ENCODE measurements at regions not wholly inside any gene's neighbourhood (a gene's known extent, or its start where the extent isn't known, plus 50 kb on each side); places are given as distances from the start of the nearest gene placed in this dataset.

GRCh38 chr1:221230605-221231004 lies 351.4 kb downstream of the HLX start:
- no peak overlapping the region for H3K4me2 ChIP-seq
- no peaks in the 10 kb centered on the region for H4K20me1 ChIP-seq
- H3K27me3 ChIP-seq, result no peaks in the 10 kb centered on the region
- H3K4me1 ChIP-seq, result peaks cover 5% of the 10 kb centered on the region; the same call in 1 of the 2 replicates
- no peak for TF ChIP-seq Cebpa-rat (IDR thresholded peaks at IDR 0.05)
- no peaks in the 10 kb centered on the region for H3K36me3 ChIP-seq
- H3K9me3 ChIP-seq, result 0 out of 2 replicates have a peak, but pooled peaks cover 5% of the 10 kb centered on the region
- no peak overlapping the region for H3K4me3 ChIP-seq
- no peak overlapping the region for H3K9ac ChIP-seq
- H3K27ac ChIP-seq, result no peak overlapping the region

GRCh38 chr1:221234791-221235190 lies 355.5 kb downstream of the HLX start:
- no peak for TF ChIP-seq Cebpa-rat (IDR thresholded peaks at IDR 0.05)
- no peak overlapping the region for H3K9ac ChIP-seq

DNA sequence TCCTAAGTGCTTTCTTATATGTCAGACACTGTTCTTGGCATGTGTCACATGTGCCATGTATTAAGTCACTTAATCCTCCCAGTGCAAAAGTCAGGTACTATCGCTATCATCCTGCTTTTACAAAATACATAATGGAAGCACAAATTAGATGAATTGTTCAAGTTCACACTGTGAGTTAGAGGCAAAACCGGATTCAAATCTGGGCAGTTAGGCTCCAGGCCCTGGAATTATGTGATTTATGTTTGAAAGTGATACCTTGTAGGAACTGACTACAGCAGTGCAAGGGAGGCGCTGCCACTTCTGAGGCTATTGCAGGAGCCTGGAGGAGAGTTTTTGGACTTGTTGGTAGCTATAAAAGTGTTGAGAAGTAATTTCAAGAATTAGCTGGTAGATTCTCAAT lies 358.3 kb downstream of the HLX start:
- H3K27ac ChIP-seq, result no peak overlapping the region
- no peak for TF ChIP-seq Cebpa-rat (IDR thresholded peaks at IDR 0.05)

More at GRCh38 chr1:221234791-221235190, 355.5 kb downstream of the HLX start:
- Histone ChIP-seq H3K9me3 (0 out of 2 replicates have a peak, but pooled peaks cover 5% of the 10 kb centered on the region), H3K4me1 (no peaks in the 10 kb centered on the region), H3K36me3 (no peaks in the 10 kb centered on the region), H3K27ac (no peak overlapping the region), H3K27me3 (no peaks in the 10 kb centered on the region), H4K20me1 (no peaks in the 10 kb centered on the region), H3K4me3 (no peak overlapping the region), H3K4me2 (no peak overlapping the region)

DNA sequence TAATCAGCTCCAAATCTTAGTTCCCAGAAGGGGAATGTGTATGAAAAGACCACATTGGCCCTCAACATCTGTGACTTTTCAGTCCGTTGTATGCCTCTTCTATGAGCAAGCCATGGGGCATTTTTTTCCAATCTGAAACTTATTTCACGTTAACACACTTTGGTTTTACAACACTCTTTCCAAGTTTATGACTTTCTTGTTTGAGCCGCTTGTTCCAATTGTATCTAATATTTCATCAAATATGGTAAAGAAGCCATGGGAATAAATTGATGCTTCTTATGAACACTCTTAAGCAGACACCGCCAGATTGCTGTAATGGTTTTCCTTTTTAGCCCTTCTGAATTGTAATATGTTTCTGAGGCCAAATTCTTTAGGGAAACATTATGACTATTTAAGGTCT lies 359.9 kb downstream of the HLX start:
- TF ChIP-seq Cebpa-rat (IDR thresholded peaks at IDR 0.05), result no peak
- H3K9ac ChIP-seq, result no peak overlapping the region

More for the DNA sequence above, 358.3 kb downstream of the HLX start:
- no peaks in the 10 kb centered on the region for H3K27me3 ChIP-seq
- H3K9ac ChIP-seq, result no peak overlapping the region
- H3K9me3 ChIP-seq, result 0 out of 2 replicates have a peak, but pooled peaks cover 5% of the 10 kb centered on the region
- H4K20me1 ChIP-seq, result no peaks in the 10 kb centered on the region
- H3K4me3 ChIP-seq, result no peak overlapping the region
- no peaks in the 10 kb centered on the region for H3K36me3 ChIP-seq
- no peaks in the 10 kb centered on the region for H3K4me1 ChIP-seq
- no peak overlapping the region for H3K4me2 ChIP-seq

DNA sequence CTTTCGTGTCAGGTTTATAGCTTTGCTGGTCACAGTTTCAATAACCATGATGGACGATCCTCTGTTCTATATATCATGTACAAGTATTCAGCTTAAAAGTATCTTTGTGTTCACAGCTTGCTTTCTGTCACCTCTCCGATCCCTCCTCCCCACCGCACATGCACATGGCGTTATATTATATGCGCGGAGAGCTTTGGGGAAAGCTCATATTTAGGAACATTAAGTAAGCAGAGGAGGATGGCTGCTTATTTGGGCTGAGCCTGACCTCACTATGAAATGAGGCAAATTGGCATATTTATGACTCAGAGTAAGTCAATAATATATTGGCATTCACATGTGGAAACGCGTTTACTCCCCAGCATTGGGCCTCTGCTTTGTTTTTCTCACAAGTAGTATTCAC lies 360.5 kb downstream of the HLX start:
- no peak overlapping the region for H3K27ac ChIP-seq
- no peak for TF ChIP-seq Cebpa-rat (IDR thresholded peaks at IDR 0.05)

More for the DNA sequence above, 359.9 kb downstream of the HLX start:
- H3K9me3 ChIP-seq, result no peaks in the 10 kb centered on the region
- no peaks in the 10 kb centered on the region for H3K36me3 ChIP-seq
- H3K27me3 ChIP-seq, result no peaks in the 10 kb centered on the region
- no peaks in the 10 kb centered on the region for H3K4me1 ChIP-seq
- no peak overlapping the region for H3K27ac ChIP-seq
- H3K4me3 ChIP-seq, result no peak overlapping the region
- no peak overlapping the region for H3K4me2 ChIP-seq
- no peaks in the 10 kb centered on the region for H4K20me1 ChIP-seq

GRCh38 chr1:221240690-221241089 lies 361.4 kb downstream of the HLX start:
- no peak overlapping the region for H3K4me3 ChIP-seq
- no peaks in the 10 kb centered on the region for H3K36me3 ChIP-seq
- no peak overlapping the region for H3K4me2 ChIP-seq
- H3K4me1 ChIP-seq, result no peaks in the 10 kb centered on the region
- no peaks in the 10 kb centered on the region for H3K9me3 ChIP-seq
- no peak overlapping the region for H3K27ac ChIP-seq
- H3K27me3 ChIP-seq, result no peaks in the 10 kb centered on the region
- H3K9ac ChIP-seq, result no peak overlapping the region
- no peaks in the 10 kb centered on the region for H4K20me1 ChIP-seq
- no peak for TF ChIP-seq Cebpa-rat (IDR thresholded peaks at IDR 0.05)

More for the DNA sequence above, 360.5 kb downstream of the HLX start:
- Histone ChIP-seq H4K20me1 (no peaks in the 10 kb centered on the region), H3K36me3 (no peaks in the 10 kb centered on the region), H3K9me3 (no peaks in the 10 kb centered on the region), H3K27me3 (no peaks in the 10 kb centered on the region), H3K4me2 (no peak overlapping the region), H3K4me1 (no peaks in the 10 kb centered on the region), H3K4me3 (no peak overlapping the region), H3K9ac (no peak overlapping the region)

- no peak overlapping the region for H3K9ac ChIP-seq
- H3K36me3 ChIP-seq, result no peaks in the 10 kb centered on the region
- no peak overlapping the region for H3K4me2 ChIP-seq
- H4K20me1 ChIP-seq, result no peaks in the 10 kb centered on the region
- no peaks in the 10 kb centered on the region for H3K4me1 ChIP-seq
- H3K27me3 ChIP-seq, result no peaks in the 10 kb centered on the region
- H3K4me3 ChIP-seq, result no peak overlapping the region
- no peaks in the 10 kb centered on the region for H3K9me3 ChIP-seq
- TF ChIP-seq Cebpa-rat (IDR thresholded peaks at IDR 0.05), result no peak
- no peak overlapping the region for H3K27ac ChIP-seq
Measured at GRCh38 chr1:221241157-221241556, 361.9 kb downstream of the HLX start.

DNA sequence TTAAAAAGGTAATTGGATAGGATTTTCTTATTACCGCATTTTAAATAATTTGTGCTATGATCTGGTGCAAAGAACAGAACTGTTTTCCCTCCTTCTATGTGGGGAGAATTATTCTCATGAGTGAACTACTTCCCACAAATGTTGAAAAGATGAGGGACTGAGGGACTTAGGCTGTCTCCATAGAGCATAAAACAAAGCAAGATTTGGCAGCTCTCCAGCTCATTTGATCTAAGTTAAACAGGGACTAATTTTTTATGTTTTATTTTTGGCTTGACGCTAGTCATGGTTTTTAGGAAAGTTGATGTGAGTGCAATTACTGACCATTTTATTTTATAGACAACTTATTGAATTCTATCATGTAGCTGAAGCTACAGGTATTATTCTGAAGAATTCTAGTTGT lies 362.3 kb downstream of the HLX start:
- no peaks in the 10 kb centered on the region for H3K27me3 ChIP-seq
- H3K27ac ChIP-seq, result no peak overlapping the region
- no peaks in the 10 kb centered on the region for H3K4me1 ChIP-seq
- no peak overlapping the region for H3K4me3 ChIP-seq
- H3K4me2 ChIP-seq, result no peak overlapping the region
- H3K9me3 ChIP-seq, result no peaks in the 10 kb centered on the region
- H3K36me3 ChIP-seq, result no peaks in the 10 kb centered on the region
- H4K20me1 ChIP-seq, result no peaks in the 10 kb centered on the region
- no peak for TF ChIP-seq Cebpa-rat (IDR thresholded peaks at IDR 0.05)
- no peak overlapping the region for H3K9ac ChIP-seq

DNA sequence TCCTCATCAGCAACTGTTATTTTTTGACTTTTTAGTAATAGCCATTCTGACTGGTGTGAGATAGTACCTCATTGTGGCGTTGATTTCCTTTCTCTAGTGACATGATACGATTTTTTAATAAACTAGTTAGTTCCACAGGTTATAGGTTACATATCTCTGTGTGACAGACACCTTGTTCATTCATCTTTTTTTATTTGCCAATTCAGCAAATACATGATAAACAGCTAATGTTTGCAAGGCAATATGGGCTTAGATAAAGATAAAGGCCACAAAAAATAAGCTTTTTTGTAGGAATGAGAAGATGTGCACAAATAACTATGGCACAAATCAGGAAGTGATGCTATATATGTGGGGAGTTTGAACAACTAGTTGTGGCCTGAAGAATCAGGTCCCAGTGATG lies 366.8 kb downstream of the HLX start:
- Histone ChIP-seq H3K9me3 (no peaks in the 10 kb centered on the region), H3K36me3 (no peaks in the 10 kb centered on the region)

DNA sequence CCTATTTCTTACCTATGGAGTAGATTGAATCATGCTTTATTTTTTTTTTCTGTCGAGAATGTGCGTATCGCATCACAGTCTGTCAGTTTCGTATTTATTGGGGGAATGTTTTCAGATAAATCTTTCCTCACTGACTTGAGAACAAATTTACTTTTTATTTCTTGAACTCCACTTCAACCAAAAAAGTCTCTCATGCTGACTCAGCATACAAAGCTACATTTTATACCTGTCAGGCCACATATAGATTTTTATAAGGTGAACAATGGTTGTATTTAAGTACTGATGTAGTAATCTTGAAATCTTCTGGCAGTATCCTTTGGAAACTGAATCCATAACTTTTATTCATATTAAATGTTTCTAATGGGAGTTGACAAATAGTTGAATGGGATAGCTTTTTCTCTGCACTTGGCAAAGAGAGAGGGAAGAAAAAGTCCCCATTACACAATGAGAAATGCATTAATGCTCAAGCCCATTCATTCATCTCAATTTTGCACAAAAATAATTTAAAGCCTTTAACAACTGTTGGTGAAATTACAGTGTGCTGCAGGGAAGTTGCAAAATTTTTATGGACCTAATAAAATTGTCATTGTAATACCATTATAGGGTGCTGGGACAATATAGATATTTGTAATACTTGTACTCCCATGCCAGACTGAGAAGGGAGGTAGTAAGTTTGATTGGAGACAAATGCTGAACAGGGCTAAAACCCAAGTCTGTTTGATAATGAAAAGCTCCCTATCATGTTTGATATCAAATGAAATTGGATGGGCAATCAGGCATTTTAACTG lies 367.6 kb downstream of the HLX start:
- Histone ChIP-seq H3K36me3 (no peaks in the 10 kb centered on the region), H3K4me2 (no peak overlapping the region), H3K27ac (no peak overlapping the region), H3K9ac (no peak overlapping the region), H3K27me3 (no peaks in the 10 kb centered on the region), H3K4me1 (no peaks in the 10 kb centered on the region), H3K4me3 (no peak overlapping the region), H4K20me1 (no peaks in the 10 kb centered on the region), H3K9me3 (no peaks in the 10 kb centered on the region)
- no peak for TF ChIP-seq Cebpa-rat (IDR thresholded peaks at IDR 0.05)

More for the DNA sequence above, 366.8 kb downstream of the HLX start:
- H4K20me1 ChIP-seq, result no peaks in the 10 kb centered on the region
- H3K27ac ChIP-seq, result no peak overlapping the region
- TF ChIP-seq Cebpa-rat (IDR thresholded peaks at IDR 0.05), result no peak
- no peak overlapping the region for H3K4me3 ChIP-seq
- no peaks in the 10 kb centered on the region for H3K27me3 ChIP-seq
- H3K4me2 ChIP-seq, result no peak overlapping the region
- H3K9ac ChIP-seq, result no peak overlapping the region
- no peaks in the 10 kb centered on the region for H3K4me1 ChIP-seq

Measured in BLaER1 (cell line).